GM18519 (cell line): ENCODE measurements at regions not wholly inside any gene's neighbourhood (a gene's known extent, or its start where the extent isn't known, plus 50 kb on each side); places are given as distances from the start of the nearest gene placed in this dataset.

Experiments used
- ATAC-seq: cut with Tn5 transposase; IDR thresholded peaks from one replicate; pipeline ENCODE4 v1.9.1; 2021; ENCODE audit warnings: mild to moderate bottlenecking, moderate library complexity; ENCODE audit not compliant: unreplicated experiment, low FRiP score

- ATAC-seq: no peak
Measured at GRCh38 chr4:155616117-155616516, 50.5 kb upstream of the GUCY1A1 start.

- ATAC-seq: no peak
Measured at GRCh38 chr4:155615081-155615887, 51.4 kb upstream of the GUCY1A1 start.

DNA sequence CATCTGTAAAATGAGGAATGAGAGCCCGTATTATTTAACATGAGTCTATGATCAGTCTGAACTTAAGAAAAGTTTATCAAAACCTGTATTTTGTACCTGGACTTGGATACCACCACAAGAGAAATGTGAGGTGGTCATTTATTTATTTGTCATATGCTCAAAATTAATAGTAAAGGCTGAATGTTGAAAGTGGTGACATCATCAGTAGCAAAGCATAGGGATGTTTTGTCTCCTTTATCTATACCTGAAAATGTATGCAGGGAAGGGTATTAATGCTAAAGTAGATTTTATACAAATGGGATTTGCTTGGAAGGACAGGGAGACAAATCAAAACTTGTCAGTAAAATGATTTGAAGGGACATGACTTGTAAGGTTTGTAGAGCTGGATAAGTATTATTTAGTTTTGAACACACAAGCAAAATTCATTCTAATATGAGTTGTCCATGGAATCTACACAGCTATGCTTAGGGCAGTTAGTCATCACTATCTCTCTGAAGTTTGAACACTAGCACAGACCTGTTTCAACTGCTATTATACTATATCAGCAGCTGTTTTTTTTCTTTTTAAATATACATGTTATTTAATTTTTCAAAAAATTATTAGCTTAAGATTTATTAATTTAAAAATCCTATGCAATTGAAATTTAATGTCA lies 52.4 kb upstream of the GUCY1A1 start:
- ATAC-seq: no peak

- ATAC-seq: no peak
Measured at GRCh38 chr4:155612074-155612473, 54.6 kb upstream of the GUCY1A1 start.

GRCh38 chr4:155611501-155611900 lies 55.1 kb upstream of the GUCY1A1 start:
- no peak for ATAC-seq

GRCh38 chr4:155610143-155610542 lies 56.5 kb upstream of the GUCY1A1 start:
- no peak for ATAC-seq

GRCh38 chr4:155609455-155610059 lies 57.1 kb upstream of the GUCY1A1 start:
- no peak for ATAC-seq

DNA sequence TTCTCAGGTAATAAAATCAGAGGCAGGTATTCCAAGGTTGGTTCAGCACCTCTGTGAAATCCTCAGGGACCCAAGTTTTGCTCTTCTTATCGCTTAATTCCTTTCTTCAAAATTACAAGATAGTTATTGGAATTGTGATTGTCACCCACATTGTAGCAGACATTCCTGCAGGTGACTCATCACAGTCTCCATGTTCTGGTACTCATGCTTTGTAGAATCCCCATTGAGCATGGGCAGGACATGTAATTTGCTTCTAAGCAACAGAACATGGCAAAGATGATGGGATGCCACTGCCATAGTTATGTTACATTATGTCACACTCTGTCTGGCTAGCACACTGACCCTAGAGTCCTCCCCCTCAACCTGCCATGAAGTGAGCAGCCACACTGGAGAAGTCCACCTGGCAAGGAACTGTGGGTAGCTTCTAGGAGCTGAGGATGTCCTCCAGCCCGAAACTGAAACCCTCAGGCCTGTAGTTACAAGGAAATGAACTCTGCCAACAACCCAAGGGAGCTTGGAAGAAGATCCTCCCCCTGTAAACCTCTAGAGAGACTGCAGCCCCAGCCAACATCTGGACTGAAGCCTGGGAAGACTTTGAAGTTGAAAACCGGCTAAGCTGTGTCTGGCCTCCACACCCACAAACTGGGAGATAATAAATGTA lies 58.3 kb upstream of the GUCY1A1 start:
- ATAC-seq: no peak

- ATAC-seq: no peak
Measured at GRCh38 chr4:155607481-155607880, 59.2 kb upstream of the GUCY1A1 start.

- ATAC-seq: no peak
Measured at GRCh38 chr4:155604718-155605626, 61.7 kb upstream of the GUCY1A1 start.

DNA sequence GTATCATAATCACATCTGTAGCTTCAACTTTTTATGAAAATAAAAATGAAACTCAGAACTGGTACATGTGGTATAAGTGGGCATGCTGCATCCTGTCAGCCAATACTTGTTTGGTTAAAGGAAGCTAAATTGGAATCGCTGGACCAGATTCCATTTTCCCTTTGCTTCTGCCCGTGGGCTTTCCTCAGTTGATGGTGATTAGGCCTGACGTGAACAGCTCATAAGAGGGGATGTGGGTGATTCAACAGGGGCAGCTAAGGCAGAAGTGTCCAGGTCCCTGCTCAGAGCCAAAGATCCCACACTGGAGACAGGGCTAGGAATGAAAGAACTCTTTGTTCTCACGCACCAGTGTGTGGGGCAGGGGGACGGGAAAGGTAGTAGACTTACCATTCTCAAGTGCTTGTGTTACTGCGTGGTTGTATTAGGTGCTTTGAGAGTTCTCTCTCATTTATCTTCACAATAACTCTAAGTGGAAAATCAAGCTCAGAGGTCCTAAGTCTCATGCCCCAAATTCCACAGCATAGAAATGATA lies 63.2 kb upstream of the GUCY1A1 start:
- ATAC-seq: no peak

DNA sequence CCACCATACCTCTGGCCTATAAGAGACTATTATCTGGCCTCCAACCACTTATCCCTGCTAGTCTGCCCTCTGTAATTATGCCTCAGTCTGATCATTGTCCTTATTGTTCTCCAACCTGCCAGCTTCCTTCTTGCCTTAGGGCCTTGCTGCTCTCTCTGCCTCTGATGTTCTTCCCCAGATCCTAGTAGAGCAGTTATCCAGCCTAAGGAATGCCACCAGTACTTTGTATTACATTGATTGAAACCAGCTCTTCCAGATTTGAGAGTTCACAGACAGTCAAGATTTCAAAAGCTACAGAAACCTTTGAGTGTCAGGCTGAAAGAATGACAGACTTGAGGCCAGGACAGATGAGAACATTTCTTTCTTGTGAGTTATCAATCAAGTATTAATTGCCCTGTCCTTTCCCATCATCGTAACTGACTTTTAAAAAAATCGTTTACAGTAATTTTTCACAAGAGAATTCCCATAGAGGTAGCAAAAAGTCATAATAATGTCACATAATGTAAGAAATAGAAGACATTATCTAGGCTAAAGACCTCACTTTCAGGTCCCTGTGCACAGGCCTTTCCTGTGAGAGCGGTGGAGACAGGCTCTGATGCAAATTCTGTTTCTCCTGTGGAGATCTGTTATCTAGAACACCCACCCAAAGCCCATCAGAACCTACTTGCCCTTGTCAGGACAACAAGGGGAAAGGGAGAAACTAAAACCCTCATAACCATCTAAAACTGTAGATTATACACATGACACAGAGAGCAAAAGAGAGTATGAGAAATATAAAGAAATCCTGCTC lies 64.1 kb upstream of the GUCY1A1 start:
- ATAC-seq: no peak

GRCh38 chr4:155600244-155600643 lies 66.4 kb upstream of the GUCY1A1 start:
- ATAC-seq: no peak

DNA sequence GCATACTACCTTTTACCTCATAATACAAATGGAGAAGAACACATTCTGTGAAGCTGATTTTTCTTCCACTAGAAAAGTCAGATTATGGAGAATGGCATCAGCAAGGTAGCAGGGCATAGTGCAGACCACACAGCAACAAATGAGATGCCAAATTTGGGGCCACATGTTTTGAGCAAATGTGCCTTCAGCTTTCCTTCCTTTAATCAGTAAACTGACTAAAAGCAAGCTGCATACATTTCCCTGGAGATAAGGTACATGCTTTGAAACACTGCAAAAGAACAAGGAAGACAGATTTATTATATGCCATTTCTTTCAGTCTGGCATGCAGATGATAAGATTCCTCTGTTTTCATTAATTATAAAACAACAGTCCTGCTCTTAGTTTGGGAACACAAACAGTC lies 67.1 kb upstream of the GUCY1A1 start:
- no peak for ATAC-seq

GRCh38 chr4:155599085-155599484 lies 67.6 kb upstream of the GUCY1A1 start:
- ATAC-seq: no peak

DNA sequence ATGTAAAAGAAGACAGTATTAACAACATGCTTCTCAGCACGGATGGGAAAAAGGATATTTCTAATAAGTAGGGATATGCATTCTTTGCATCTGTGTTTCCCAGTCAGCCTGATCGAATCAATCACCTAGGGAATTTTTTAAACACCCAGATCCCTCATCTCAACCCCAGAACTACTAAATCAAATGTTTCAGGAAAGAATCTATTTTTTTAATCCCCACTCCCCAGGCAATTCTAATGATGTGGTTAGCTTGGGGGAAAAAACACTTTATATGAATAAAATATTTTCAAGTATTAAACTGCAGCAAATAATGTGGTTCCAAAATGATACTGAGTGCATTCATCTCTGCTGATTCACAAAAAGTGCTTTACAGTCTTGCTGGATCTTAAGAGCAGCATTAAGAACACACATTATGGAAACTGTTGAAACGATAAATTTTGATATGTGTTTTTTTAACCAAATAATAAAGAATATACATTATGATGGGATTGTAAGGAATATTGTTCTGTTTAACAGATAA lies 68.7 kb upstream of the GUCY1A1 start:
- no peak for ATAC-seq

GRCh38 chr4:155597281-155597680 lies 69.4 kb upstream of the GUCY1A1 start:
- ATAC-seq: no peak

GRCh38 chr4:155593793-155594192 lies 72.9 kb upstream of the GUCY1A1 start:
- no peak for ATAC-seq

- no peak for ATAC-seq
Measured at GRCh38 chr4:155592938-155593297, 73.7 kb upstream of the GUCY1A1 start.
